ENCODE measurements at regions not wholly inside any gene's neighbourhood (a gene's known extent, or its start where the extent isn't known, plus 50 kb on each side); places are given as distances from the start of the nearest gene placed in this dataset.

GRCh38 chr4:129422277-129422676 is 326.3 kb downstream of the C4orf33 start:
- DNase-seq: no peak

GRCh38 chr4:129428454-129428853 is 332.5 kb downstream of the C4orf33 start:
- DNase-seq: no peak

GRCh38 chr4:129429581-129430320 is 333.8 kb downstream of the C4orf33 start:
- no peak for DNase-seq

- DNase-seq: no peak
Observed at GRCh38 chr4:129437347-129437746, 341.4 kb downstream of the C4orf33 start.

GRCh38 chr4:129438456-129438981 is 342.6 kb downstream of the C4orf33 start:
- DNase-seq: no peak

GRCh38 chr4:129446074-129446473 is 350.1 kb downstream of the C4orf33 start:
- no peak for DNase-seq

- DNase-seq: no peak
Observed at GRCh38 chr4:129453524-129454200, 357.7 kb downstream of the C4orf33 start.

- DNase-seq: no peak
Observed at GRCh38 chr4:129455482-129455881, 359.5 kb downstream of the C4orf33 start.

GRCh38 chr4:129468624-129469023 is 372.7 kb downstream of the C4orf33 start:
- DNase-seq: no peak

- no peak for DNase-seq
Observed at GRCh38 chr4:129474698-129475097, 378.7 kb downstream of the C4orf33 start.

GRCh38 chr4:129481107-129481506 is 385.2 kb downstream of the C4orf33 start:
- no peak for DNase-seq

- DNase-seq: no peak
Observed at GRCh38 chr4:129488427-129488826, 392.5 kb downstream of the C4orf33 start.

GRCh38 chr4:129490516-129490915 is 394.6 kb downstream of the C4orf33 start:
- DNase-seq: no peak

GRCh38 chr4:129498626-129499025 is 402.7 kb downstream of the C4orf33 start:
- DNase-seq: no peak

GRCh38 chr4:129514852-129515251 is 418.9 kb downstream of the C4orf33 start:
- DNase-seq: no peak

- DNase-seq: no peak
Observed at GRCh38 chr4:129515356-129515755, 419.4 kb downstream of the C4orf33 start.

GRCh38 chr4:129526812-129527211 is 430.9 kb downstream of the C4orf33 start:
- DNase-seq: no peak

- no peak for DNase-seq
Observed at GRCh38 chr4:129531253-129531652, 435.3 kb downstream of the C4orf33 start.

GRCh38 chr4:129532573-129532972 is 436.6 kb downstream of the C4orf33 start:
- no peak for DNase-seq

GRCh38 chr4:129543299-129543698 is 447.3 kb downstream of the C4orf33 start:
- no peak for DNase-seq

- no peak for DNase-seq
Observed at GRCh38 chr4:129545599-129546278, 449.8 kb downstream of the C4orf33 start.

GRCh38 chr4:129546531-129546930 is 450.6 kb downstream of the C4orf33 start:
- no peak for DNase-seq

- DNase-seq: no peak
Observed at GRCh38 chr4:129550281-129550785, 454.4 kb downstream of the C4orf33 start.

- no peak for DNase-seq
Observed at GRCh38 chr4:129561280-129561679, 465.3 kb downstream of the C4orf33 start.

Measured in NCI-H1048 (cell line).